ENCODE measurements at regions not wholly inside any gene's neighbourhood (a gene's known extent, or its start where the extent isn't known, plus 50 kb on each side); places are given as distances from the start of the nearest gene placed in this dataset.

- DNase-seq = no peak
These were observed 52.5 kb downstream of the EPRS1 start for GRCh38 chr1:219993554-219994433.

DNA sequence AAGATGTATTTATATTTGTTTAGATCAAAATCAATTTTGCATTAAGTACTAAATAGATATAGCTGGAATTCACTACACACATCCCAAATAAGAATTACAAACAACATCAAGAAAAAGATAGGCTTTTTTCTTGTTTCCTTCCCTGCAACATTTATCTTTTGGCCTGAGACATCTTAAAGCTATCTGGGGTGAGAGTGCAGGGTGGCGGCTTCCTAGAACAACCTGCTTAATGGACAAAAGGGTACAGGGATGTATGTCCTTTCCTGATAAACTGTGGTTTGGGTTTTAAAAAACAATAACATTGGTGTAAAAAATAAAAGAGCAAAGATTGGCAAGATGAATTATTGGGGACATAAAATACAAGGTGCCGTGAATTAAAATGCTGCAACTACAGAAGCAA, 54.4 kb downstream of the EPRS1 start:
- no peak for DNase-seq

DNA sequence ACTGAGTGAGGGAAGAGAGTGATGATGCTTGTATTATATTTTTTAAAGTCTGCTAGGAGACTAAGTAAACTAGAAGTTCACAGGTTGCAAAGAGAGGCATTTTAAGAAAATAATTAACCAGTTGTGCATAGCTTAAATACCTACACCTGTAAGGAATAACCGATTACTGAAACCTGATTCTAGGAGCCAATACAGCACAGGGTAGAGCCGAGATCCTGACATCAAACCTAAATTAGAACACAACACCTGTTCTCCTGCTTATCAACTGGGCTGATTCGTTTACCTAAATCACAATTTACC, 54.8 kb downstream of the EPRS1 start:
- DNase-seq = no peak

DNA sequence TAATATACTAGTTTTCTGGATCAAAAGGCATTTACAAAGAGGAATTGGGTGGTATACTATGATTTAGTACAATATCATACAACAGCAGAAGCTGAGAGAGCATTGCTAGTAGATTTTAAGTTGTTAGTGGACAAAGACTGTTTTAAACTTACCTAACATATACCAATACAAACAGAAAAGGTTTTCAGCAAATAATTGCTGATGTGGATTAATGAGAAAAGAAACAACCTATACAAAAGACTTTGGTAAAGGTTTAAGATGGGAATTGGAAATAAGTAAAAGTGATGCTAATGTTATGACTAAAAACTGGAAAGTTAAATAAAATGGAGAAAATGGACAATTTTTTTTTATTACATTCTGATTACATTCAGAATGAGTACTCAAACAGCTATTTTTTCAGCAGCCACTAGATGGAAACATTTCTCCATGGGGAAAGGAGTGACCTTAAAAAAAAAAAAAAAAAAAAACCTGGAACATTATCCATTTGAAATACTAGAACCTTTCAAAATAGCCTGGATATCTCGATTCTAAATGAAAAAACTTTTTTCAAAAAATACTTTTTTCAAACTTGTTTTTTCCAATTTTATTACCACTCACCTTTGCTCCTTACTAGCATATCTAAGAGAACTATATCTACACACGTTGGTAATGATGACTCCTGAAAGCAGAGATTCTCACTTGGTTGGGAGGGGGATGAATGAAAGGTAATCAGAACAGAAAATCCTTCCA, 55.4 kb downstream of the EPRS1 start:
- peak; percentile 24 for DNase-seq

DNA sequence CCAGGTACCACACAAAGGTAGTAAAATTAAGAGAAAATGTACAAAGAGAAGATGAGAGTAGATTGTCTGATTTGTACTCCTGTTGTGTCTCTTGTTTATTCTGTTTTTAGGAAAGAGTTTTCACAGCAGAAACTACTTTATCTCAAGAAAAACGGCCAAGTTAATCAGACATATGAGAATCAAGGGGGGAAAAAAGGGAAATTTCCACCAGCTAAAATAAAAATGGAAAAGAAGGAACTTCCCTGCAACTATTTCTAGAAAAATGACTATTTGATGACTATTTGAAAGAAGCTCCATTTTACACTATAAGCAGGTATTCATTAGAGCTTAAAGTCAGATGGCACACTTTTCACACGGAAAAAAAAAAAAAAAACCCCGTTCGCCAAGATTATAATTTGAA, 56.5 kb downstream of the EPRS1 start:
- no peak for DNase-seq

- DNase-seq = no peak
These were observed 57.5 kb downstream of the EPRS1 start for GRCh38 chr1:219988818-219989217.

DNA sequence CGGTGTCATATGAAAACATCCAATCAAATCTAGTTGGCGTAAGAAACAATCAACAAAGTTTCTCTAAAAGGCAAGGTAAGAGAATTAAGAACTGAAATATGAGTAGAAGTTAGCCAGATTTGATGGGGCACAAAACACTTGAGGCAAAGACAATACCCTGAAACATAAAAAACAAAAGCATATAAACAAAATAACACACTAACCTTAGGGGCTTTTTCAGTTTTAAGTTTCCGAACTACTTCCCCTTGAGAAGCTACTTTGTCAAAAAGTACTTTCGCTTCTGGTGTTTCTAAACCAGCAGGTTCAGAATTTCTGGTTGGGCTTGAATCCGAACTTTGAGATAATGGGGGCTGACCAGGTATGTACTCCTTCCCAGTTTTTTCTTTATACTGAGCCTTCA, 57.9 kb downstream of the EPRS1 start:
- DNase-seq = no peak

GRCh38 chr1:219987325-219987724, 59.0 kb upstream of the SLC30A10 start:
- no peak for DNase-seq

GRCh38 chr1:219985169-219985568, 56.8 kb upstream of the SLC30A10 start:
- no peak for DNase-seq

Measured in NCI-H345 (cell line).